ENCODE measurements at regions not wholly inside any gene's neighbourhood (a gene's known extent, or its start where the extent isn't known, plus 50 kb on each side); places are given as distances from the start of the nearest gene placed in this dataset.

DNA sequence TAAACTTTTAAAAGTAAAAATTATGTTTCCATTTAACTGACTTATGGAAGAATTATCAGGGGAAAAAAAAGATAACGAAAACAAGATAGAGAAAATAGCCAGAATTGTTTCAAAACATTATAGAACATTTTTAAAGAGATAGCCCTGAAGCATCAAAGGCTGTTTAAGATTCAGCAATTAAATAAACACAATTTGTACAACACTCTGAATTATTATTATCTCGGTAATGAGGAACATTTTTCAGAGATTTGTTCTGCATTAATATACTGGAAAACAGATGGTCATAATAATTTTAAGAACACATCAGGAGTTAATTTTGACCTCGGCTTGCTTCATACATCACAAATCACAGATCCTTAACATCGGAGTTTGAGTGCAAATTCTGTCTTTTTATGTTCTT lies 643.8 kb downstream of the SORCS1 start:
- no peak overlapping the region for H3K4me3 Mint-ChIP-seq
- H3K9me3 Mint-ChIP-seq: no peaks in the 10 kb centered on the region
- peaks cover 3% of the 10 kb centered on the region for H3K27me3 Mint-ChIP-seq (ENCODE audit: low read depth)

DNA sequence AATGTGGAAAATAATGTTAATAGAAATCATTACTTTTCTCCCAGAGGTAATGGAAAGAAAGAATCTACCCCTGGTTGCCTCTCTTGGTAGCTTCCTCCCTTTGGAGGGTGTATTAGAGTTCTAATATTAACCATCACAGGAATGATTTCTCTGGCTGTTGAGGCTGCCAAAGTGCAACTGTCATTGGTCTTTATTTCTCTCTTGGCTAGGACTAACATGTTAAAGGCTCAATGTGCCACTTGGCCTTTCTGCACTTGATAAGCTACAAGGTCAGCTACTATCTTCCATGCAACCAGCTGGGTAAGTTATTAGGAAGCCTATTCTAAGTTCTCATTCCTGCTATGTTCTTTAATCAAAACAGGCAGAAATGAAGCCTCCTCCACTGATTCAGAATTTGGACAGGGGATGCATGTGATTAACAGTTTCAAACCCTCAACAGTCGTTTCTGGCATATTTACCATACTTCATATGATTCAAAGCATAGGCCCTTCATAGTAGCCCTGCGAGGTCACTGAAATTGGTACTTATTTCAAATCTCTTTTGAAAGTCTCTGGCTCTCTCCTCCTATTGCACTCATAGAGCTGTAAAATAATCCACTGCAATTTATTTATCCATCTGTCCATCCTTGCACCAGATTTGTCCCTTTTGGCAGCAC lies 645.0 kb downstream of the SORCS1 start:
- TF ChIP-seq, protein P1, sequence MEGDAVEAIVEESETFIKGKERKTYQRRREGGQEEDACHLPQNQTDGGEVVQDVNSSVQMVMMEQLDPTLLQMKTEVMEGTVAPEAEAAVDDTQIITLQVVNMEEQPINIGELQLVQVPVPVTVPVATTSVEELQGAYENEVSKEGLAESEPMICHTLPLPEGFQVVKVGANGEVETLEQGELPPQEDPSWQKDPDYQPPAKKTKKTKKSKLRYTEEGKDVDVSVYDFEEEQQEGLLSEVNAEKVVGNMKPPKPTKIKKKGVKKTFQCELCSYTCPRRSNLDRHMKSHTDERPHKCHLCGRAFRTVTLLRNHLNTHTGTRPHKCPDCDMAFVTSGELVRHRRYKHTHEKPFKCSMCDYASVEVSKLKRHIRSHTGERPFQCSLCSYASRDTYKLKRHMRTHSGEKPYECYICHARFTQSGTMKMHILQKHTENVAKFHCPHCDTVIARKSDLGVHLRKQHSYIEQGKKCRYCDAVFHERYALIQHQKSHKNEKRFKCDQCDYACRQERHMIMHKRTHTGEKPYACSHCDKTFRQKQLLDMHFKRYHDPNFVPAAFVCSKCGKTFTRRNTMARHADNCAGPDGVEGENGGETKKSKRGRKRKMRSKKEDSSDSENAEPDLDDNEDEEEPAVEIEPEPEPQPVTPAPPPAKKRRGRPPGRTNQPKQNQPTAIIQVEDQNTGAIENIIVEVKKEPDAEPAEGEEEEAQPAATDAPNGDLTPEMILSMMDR (IDR thresholded peaks at IDR 0.05; ENCODE audit: unreplicated experiment): no peak
- H3K27me3 Mint-ChIP-seq (ENCODE audit: low read depth): peaks cover 3% of the 10 kb centered on the region
- no peaks in the 10 kb centered on the region for H3K4me1 Mint-ChIP-seq
- no peak for DNase-seq (ENCODE audit: low spot score in 2 of 2, unreplicated experiment in 2 of 2)
- H3K9me3 Mint-ChIP-seq: no peaks in the 10 kb centered on the region
- H3K27ac Mint-ChIP-seq: no peak overlapping the region
- H3K36me3 Mint-ChIP-seq: no peaks in the 10 kb centered on the region
- no peak overlapping the region for H3K4me3 Mint-ChIP-seq

More for the DNA sequence above, 643.8 kb downstream of the SORCS1 start:
- no peaks in the 10 kb centered on the region for H3K4me1 Mint-ChIP-seq
- H3K27ac Mint-ChIP-seq: no peak overlapping the region
- H3K36me3 Mint-ChIP-seq: no peaks in the 10 kb centered on the region
- DNase-seq (ENCODE audit: low spot score in 2 of 2, unreplicated experiment in 2 of 2): no peak
- TF ChIP-seq, protein P1 (IDR thresholded peaks at IDR 0.05; ENCODE audit: unreplicated experiment): no peak

DNA sequence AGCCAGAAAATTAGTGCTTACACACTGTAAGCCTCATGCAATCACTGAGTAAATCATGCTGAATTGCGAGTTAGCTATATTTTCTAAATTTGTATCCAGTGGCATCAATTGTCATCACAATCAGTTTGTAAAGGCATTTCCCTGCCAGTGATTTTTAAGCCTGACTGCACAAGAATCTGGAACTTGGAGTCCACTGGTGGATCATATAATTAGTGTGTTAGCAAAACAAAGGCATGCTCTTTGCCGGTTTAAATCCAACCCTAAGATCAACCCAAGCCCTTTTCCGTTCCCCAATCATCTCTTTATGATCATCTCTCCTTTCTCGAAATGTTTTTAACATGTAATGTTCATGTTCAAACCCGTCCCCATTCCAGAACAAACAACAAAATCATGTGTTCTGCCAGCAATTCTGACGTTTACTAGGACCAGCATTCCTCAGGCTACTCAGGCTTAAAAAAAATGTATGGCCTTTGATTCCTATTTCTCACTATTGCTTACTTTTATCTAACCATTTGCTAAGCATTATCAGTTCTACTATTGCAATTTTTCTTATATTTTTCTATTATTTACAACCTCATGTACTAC lies 649.2 kb downstream of the SORCS1 start:
- Mint-ChIP-seq H3K4me1 (no peaks in the 10 kb centered on the region), H3K27me3 (ENCODE audit: low read depth) (peaks cover 3% of the 10 kb centered on the region), H3K4me3 (no peak overlapping the region), H3K27ac (no peak overlapping the region), H3K36me3 (no peaks in the 10 kb centered on the region), H3K9me3 (no peaks in the 10 kb centered on the region)
- TF ChIP-seq, protein P1 (IDR thresholded peaks at IDR 0.05; ENCODE audit: unreplicated experiment): no peak
- DNase-seq (ENCODE audit: low spot score in 2 of 2, unreplicated experiment in 2 of 2): no peak

DNA sequence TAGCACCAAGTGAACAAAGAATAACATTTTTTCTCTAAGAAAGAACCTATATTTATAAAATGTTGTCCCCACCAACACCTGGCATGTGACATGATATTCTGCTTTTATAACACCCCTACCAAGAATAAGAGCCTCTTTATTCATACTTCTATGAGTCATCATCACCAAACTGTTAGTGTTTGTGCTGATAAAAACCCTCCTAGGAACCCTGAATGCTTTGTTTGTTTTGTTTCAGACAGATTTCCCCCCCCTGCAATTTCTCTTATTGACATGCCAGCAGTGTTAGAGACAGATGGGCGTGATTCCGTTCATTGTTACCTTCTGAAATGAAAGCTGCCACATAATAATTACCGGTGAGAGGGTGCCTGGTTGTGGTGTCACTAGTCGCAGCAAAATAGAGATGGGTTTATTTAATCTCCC lies 651.1 kb downstream of the SORCS1 start:
- Mint-ChIP-seq H3K4me1 (no peaks in the 10 kb centered on the region), H3K36me3 (no peaks in the 10 kb centered on the region)
- DNase-seq (ENCODE audit: low spot score in 2 of 2, unreplicated experiment in 2 of 2): no peak

DNA sequence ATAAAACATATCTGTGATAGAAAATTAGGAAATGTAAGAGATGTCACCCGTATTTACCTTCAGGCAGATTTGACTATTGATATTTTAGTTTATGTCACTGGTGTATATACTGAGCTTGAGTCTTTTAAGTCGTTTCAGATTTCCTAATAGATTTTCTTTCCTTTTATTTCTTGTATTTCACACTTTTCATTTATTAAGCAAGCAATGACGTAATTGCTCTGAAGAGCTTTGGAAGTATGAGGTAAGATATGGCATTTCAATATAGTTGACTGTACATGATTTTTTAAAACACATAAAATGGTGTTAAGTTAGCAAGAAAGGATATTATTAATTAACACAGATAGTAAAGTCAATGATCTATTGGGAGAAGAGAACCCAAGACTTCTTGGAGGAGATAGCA lies 652.6 kb downstream of the SORCS1 start:
- no peak for DNase-seq (ENCODE audit: low spot score in 2 of 2, unreplicated experiment in 2 of 2)

More for the DNA sequence above, 651.1 kb downstream of the SORCS1 start:
- TF ChIP-seq, protein P1 (IDR thresholded peaks at IDR 0.05; ENCODE audit: unreplicated experiment): no peak
- Mint-ChIP-seq H3K9me3 (no peaks in the 10 kb centered on the region), H3K4me3 (no peak overlapping the region), H3K27me3 (ENCODE audit: low read depth) (no peaks in the 10 kb centered on the region), H3K27ac (no peak overlapping the region)

More for the DNA sequence above, 652.6 kb downstream of the SORCS1 start:
- no peak overlapping the region for H3K4me3 Mint-ChIP-seq
- no peaks in the 10 kb centered on the region for H3K27me3 Mint-ChIP-seq (ENCODE audit: low read depth)
- no peaks in the 10 kb centered on the region for H3K4me1 Mint-ChIP-seq
- TF ChIP-seq, protein P1 (IDR thresholded peaks at IDR 0.05; ENCODE audit: unreplicated experiment): no peak
- no peaks in the 10 kb centered on the region for H3K9me3 Mint-ChIP-seq
- no peak overlapping the region for H3K27ac Mint-ChIP-seq
- H3K36me3 Mint-ChIP-seq: no peaks in the 10 kb centered on the region

All from mesothelial cell of epicardium (in vitro differentiated cells).